ENCODE measurements at regions not wholly inside any gene's neighbourhood (a gene's known extent, or its start where the extent isn't known, plus 50 kb on each side); places are given as distances from the start of the nearest gene placed in this dataset.

GRCh38 chr5:174191850-174192655 is 146.5 kb downstream of the NSG2 start:
- DNase-seq = no peak

- no peak for DNase-seq
These were observed 147.4 kb downstream of the NSG2 start for GRCh38 chr5:174192901-174193300.

- no peak for DNase-seq
These were observed 150.0 kb downstream of the NSG2 start for GRCh38 chr5:174195517-174195916.

GRCh38 chr5:174197929-174198328 is 152.4 kb downstream of the NSG2 start:
- no peak for DNase-seq

GRCh38 chr5:174198541-174198940 is 153.0 kb downstream of the NSG2 start:
- no peak for DNase-seq

- no peak for DNase-seq
These were observed 157.5 kb downstream of the NSG2 start for GRCh38 chr5:174202996-174203395.

- no peak for DNase-seq
These were observed 159.2 kb downstream of the NSG2 start for GRCh38 chr5:174204535-174205313.

- no peak for DNase-seq
These were observed 160.4 kb downstream of the NSG2 start for GRCh38 chr5:174205939-174206338.

- DNase-seq = no peak
These were observed 165.2 kb downstream of the NSG2 start for GRCh38 chr5:174210596-174211276.

- no peak for DNase-seq
These were observed 165.7 kb downstream of the NSG2 start for GRCh38 chr5:174211277-174211626.

- no peak for DNase-seq
These were observed 172.0 kb downstream of the NSG2 start for GRCh38 chr5:174217527-174217926.

GRCh38 chr5:174218162-174218561 is 172.7 kb downstream of the NSG2 start:
- DNase-seq = no peak

- DNase-seq = no peak
These were observed 174.9 kb downstream of the NSG2 start for GRCh38 chr5:174220417-174220816.

- no peak for DNase-seq
These were observed 175.9 kb downstream of the NSG2 start for GRCh38 chr5:174221436-174221835.

GRCh38 chr5:174221946-174222345 is 176.4 kb downstream of the NSG2 start:
- no peak for DNase-seq

- DNase-seq = no peak
These were observed 177.4 kb downstream of the NSG2 start for GRCh38 chr5:174222891-174223290.

GRCh38 chr5:174223355-174223754 is 177.8 kb downstream of the NSG2 start:
- DNase-seq = no peak

GRCh38 chr5:174229068-174229467 is 183.6 kb downstream of the NSG2 start:
- DNase-seq = no peak

- DNase-seq = no peak
These were observed 184.2 kb downstream of the NSG2 start for GRCh38 chr5:174229514-174230370.

- DNase-seq = no peak
These were observed 186.5 kb downstream of the NSG2 start for GRCh38 chr5:174231956-174232487.

GRCh38 chr5:174234388-174234787 is 188.9 kb downstream of the NSG2 start:
- no peak for DNase-seq

- no peak for DNase-seq
These were observed 189.9 kb downstream of the NSG2 start for GRCh38 chr5:174235221-174236011.

Measured in NCI-H1436 treated with DMSO at 0.1 percent for 48 hours (cell line).